ENCODE measurements at regions not wholly inside any gene's neighbourhood (a gene's known extent, or its start where the extent isn't known, plus 50 kb on each side); places are given as distances from the start of the nearest gene placed in this dataset.

DNA sequence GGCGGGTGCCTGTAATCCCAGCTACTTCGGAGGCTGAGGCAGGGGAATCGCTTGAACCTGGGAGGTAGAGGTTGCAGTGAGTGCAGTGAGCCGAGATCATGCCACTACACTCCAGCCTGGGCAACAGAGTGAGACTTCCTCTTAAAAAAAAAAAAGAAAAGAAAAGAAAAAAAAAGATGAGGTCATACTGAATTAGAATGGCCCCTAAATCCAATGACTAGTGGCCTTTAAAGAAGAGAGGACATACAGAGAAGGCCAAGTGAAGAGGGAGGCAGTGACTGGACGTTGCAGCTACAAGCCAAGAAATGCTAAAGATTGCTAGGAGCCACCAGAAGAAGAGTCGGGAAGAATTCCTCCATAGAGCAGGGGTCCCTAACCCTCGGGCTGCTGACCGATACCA, 76.9 kb upstream of the TIAM1 start:
- Mint-ChIP-seq H3K27me3 (ENCODE audit: low read depth) (no peaks in the 10 kb centered on the region), H3K27ac (no peak overlapping the region; a peak in 1 of 7 replicates), H3K4me3 (no peak overlapping the region), H3K4me1 (peaks cover 21 to 28% of the 10 kb centered on the region in 2 experiments), H3K36me3 (ENCODE audit: insufficient read depth in 1 of 3, low read depth in 3 of 3) (no peaks in the 10 kb centered on the region), H3K9me3 (no peaks in the 10 kb centered on the region)
- H3T11ph ChIP-seq (ENCODE audit: low read length), result no peak overlapping the region
- no peak overlapping the region for H3K4me2 ChIP-seq (ENCODE audit: insufficient read depth, insufficient read length, low read length)
- no peak overlapping the region for H2BK15ac ChIP-seq (ENCODE audit: low read depth, low read length)
- no peaks in the 10 kb centered on the region for H3K9me3 ChIP-seq (ENCODE audit: control insufficient read depth, low read depth, low read length)
- no peak overlapping the region for H2BK5ac ChIP-seq (ENCODE audit: insufficient read length, low read length)
- H3K23ac ChIP-seq (ENCODE audit: insufficient read length, low read depth, low read length), result no peak overlapping the region
- H2AFZ ChIP-seq (ENCODE audit: low read length), result no peak overlapping the region
- no peaks in the 10 kb centered on the region for H4K20me1 ChIP-seq (ENCODE audit: control insufficient read depth, insufficient read depth, insufficient read length)
- no peak overlapping the region for H4K5ac ChIP-seq (ENCODE audit: insufficient read length, low read depth, low read length)
- no peaks in the 10 kb centered on the region for H3K27me3 ChIP-seq (ENCODE audit: insufficient read depth, low read length)
- H3K14ac ChIP-seq (ENCODE audit: insufficient read depth, low read length), result no peak overlapping the region
- H4K8ac ChIP-seq (replicated peaks; ENCODE audit: insufficient read length, low read depth, low read length), result no peak overlapping the region
- no peak overlapping the region for H3K18ac ChIP-seq (ENCODE audit: insufficient read length, low read depth, low read length)
- no peaks in the 10 kb centered on the region for H3K79me1 ChIP-seq (ENCODE audit: insufficient read depth, low read depth, low read length, poor library complexity, severe bottlenecking)
- H2BK120ac ChIP-seq (ENCODE audit: low read depth, low read length, poor library complexity, severe bottlenecking), result no peak overlapping the region
- no peaks in the 10 kb centered on the region for H3K79me2 ChIP-seq (ENCODE audit: insufficient read depth, low read length)
- no peak overlapping the region for H3K27ac ChIP-seq (ENCODE audit: insufficient read length, low read depth, low read length)
- H2BK20ac ChIP-seq (ENCODE audit: low read depth, low read length, poor library complexity, severe bottlenecking), result no peak overlapping the region
- TF ChIP-seq, protein P1, sequence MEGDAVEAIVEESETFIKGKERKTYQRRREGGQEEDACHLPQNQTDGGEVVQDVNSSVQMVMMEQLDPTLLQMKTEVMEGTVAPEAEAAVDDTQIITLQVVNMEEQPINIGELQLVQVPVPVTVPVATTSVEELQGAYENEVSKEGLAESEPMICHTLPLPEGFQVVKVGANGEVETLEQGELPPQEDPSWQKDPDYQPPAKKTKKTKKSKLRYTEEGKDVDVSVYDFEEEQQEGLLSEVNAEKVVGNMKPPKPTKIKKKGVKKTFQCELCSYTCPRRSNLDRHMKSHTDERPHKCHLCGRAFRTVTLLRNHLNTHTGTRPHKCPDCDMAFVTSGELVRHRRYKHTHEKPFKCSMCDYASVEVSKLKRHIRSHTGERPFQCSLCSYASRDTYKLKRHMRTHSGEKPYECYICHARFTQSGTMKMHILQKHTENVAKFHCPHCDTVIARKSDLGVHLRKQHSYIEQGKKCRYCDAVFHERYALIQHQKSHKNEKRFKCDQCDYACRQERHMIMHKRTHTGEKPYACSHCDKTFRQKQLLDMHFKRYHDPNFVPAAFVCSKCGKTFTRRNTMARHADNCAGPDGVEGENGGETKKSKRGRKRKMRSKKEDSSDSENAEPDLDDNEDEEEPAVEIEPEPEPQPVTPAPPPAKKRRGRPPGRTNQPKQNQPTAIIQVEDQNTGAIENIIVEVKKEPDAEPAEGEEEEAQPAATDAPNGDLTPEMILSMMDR (conservative IDR thresholded peaks at IDR 0.05), result no peak
- H2AK5ac ChIP-seq (ENCODE audit: insufficient read length, low read length), result no peak overlapping the region
- no peak overlapping the region for H3K9ac ChIP-seq (ENCODE audit: extremely low read depth, insufficient read length, low read length)
- H4K91ac ChIP-seq (ENCODE audit: insufficient read length, low read depth, low read length), result no peak overlapping the region
- no peak overlapping the region for H2BK12ac ChIP-seq (ENCODE audit: insufficient read length, low read depth, low read length)
- no peak for DNase-seq
- H3K23me2 ChIP-seq (ENCODE audit: insufficient read length, low read depth, low read length, poor library complexity, severe bottlenecking), result no peaks in the 10 kb centered on the region
- no peaks in the 10 kb centered on the region; the same call in 1 of the 2 replicates for H3K4me1 ChIP-seq (ENCODE audit: insufficient read depth, low read length)
- no CpG with 5 or more reads among the region's 8 CpGs for WGBS (ENCODE audit: extremely low coverage, insufficient read length, low lambda C conversion rate)
- no peak overlapping the region for H3K4ac ChIP-seq (ENCODE audit: low read depth, low read length)
- no peak overlapping the region for H3K56ac ChIP-seq (ENCODE audit: insufficient read length, low read depth, low read length)
